ENCODE measurements at regions not wholly inside any gene's neighbourhood (a gene's known extent, or its start where the extent isn't known, plus 50 kb on each side); places are given as distances from the start of the nearest gene placed in this dataset.
"Not testable (repeated sequence)": the region's sequence is repeated elsewhere in the genome, so short reads cannot be mapped to it uniquely, and the experiment has no call there.

- Histone ChIP-seq H3F3A (ENCODE audit: low read depth) (no peaks in the 10 kb centered on the region), H3K36me3 (ENCODE audit: insufficient read depth, low read length) (no peaks in the 10 kb centered on the region), H3K9me2 (replicated peaks; ENCODE audit: low read depth, low read length) (no peaks in the 10 kb centered on the region), H4K20me1 (ENCODE audit: insufficient read depth, low read length, poor library complexity, severe bottlenecking) (no peaks in the 10 kb centered on the region), H3K79me2 (ENCODE audit: insufficient read depth, low read length) (no peaks in the 10 kb centered on the region), H2AFZ (ENCODE audit: low read length) (no peak overlapping the region), H3K4me3 (ENCODE audit: low read length, poor library complexity, severe bottlenecking) (no peak overlapping the region), H3K4me2 (ENCODE audit: low read depth, low read length, poor library complexity, severe bottlenecking) (no peak overlapping the region), H3K9ac (ENCODE audit: low read depth, low read length, poor library complexity, severe bottlenecking) (no peak overlapping the region), H3K9me3 (ENCODE audit: insufficient read depth, low read depth, low read length) (no peaks in the 10 kb centered on the region), H3K27me3 (ENCODE audit: insufficient read depth, low read length, poor library complexity, severe bottlenecking) (no peaks in the 10 kb centered on the region), H3K4me1 (ENCODE audit: insufficient read depth, low read length, poor library complexity, severe bottlenecking) (no peaks in the 10 kb centered on the region)
- no peak for TF ChIP-seq CTCF (conservative IDR thresholded peaks at IDR 0.05; ENCODE audit: low read length)
- TF ChIP-seq EZH2phosphoT487 (IDR thresholded peaks at IDR 0.05; ENCODE audit: borderline replicate concordance): no peak
Measured at GRCh38 chr15:66868918-66869317, 166.9 kb downstream of the SMAD6 start.

- Histone ChIP-seq H3K36me3 (ENCODE audit: insufficient read depth, low read length) (no peaks in the 10 kb centered on the region), H2AFZ (ENCODE audit: low read length) (no peak overlapping the region), H3K9ac (ENCODE audit: low read depth, low read length, poor library complexity, severe bottlenecking) (no peak overlapping the region), H3K79me2 (ENCODE audit: insufficient read depth, low read length) (no peaks in the 10 kb centered on the region), H3K9me3 (ENCODE audit: insufficient read depth, low read depth, low read length) (no peaks in the 10 kb centered on the region), H3K4me1 (ENCODE audit: insufficient read depth, low read length, poor library complexity, severe bottlenecking) (no peaks in the 10 kb centered on the region), H3F3A (ENCODE audit: low read depth) (no peaks in the 10 kb centered on the region), H3K9me2 (replicated peaks; ENCODE audit: low read depth, low read length) (no peaks in the 10 kb centered on the region), H3K4me3 (ENCODE audit: low read length, poor library complexity, severe bottlenecking) (no peak overlapping the region), H3K4me2 (ENCODE audit: low read depth, low read length, poor library complexity, severe bottlenecking) (no peak overlapping the region), H4K20me1 (ENCODE audit: insufficient read depth, low read length, poor library complexity, severe bottlenecking) (no peaks in the 10 kb centered on the region), H3K27me3 (ENCODE audit: insufficient read depth, low read length, poor library complexity, severe bottlenecking) (no peaks in the 10 kb centered on the region)
- no peak for TF ChIP-seq CTCF (conservative IDR thresholded peaks at IDR 0.05; ENCODE audit: low read length)
- TF ChIP-seq EZH2phosphoT487 (IDR thresholded peaks at IDR 0.05; ENCODE audit: borderline replicate concordance): no peak
Measured at GRCh38 chr15:66870880-66871388, 168.9 kb downstream of the SMAD6 start.

GRCh38 chr15:66872405-66872804 is 170.4 kb downstream of the SMAD6 start:
- Histone ChIP-seq H3K9me2 (replicated peaks; ENCODE audit: low read depth, low read length) (no peaks in the 10 kb centered on the region), H3K9ac (ENCODE audit: low read depth, low read length, poor library complexity, severe bottlenecking) (no peak overlapping the region), H3K4me1 (ENCODE audit: insufficient read depth, low read length, poor library complexity, severe bottlenecking) (no peaks in the 10 kb centered on the region), H3K36me3 (ENCODE audit: insufficient read depth, low read length) (no peaks in the 10 kb centered on the region), H3F3A (ENCODE audit: low read depth) (no peaks in the 10 kb centered on the region), H3K9me3 (ENCODE audit: insufficient read depth, low read depth, low read length) (no peaks in the 10 kb centered on the region), H2AFZ (ENCODE audit: low read length) (no peak overlapping the region), H3K4me3 (ENCODE audit: low read length, poor library complexity, severe bottlenecking) (no peak overlapping the region), H3K79me2 (ENCODE audit: insufficient read depth, low read length) (no peaks in the 10 kb centered on the region), H4K20me1 (ENCODE audit: insufficient read depth, low read length, poor library complexity, severe bottlenecking) (no peaks in the 10 kb centered on the region), H3K4me2 (ENCODE audit: low read depth, low read length, poor library complexity, severe bottlenecking) (no peak overlapping the region), H3K27me3 (ENCODE audit: insufficient read depth, low read length, poor library complexity, severe bottlenecking) (no peaks in the 10 kb centered on the region)
- TF ChIP-seq CTCF (conservative IDR thresholded peaks at IDR 0.05; ENCODE audit: low read length): no peak

GRCh38 chr15:66873331-66873730 is 171.3 kb downstream of the SMAD6 start:
- not testable (repeated sequence) for H3K36me3 ChIP-seq (ENCODE audit: insufficient read depth, low read length); H3K9me3 ChIP-seq (ENCODE audit: insufficient read depth, low read depth, low read length); H3F3A ChIP-seq (ENCODE audit: low read depth); H3K79me2 ChIP-seq (ENCODE audit: insufficient read depth, low read length); H3K27me3 ChIP-seq (ENCODE audit: insufficient read depth, low read length, poor library complexity, severe bottlenecking); H3K4me2 ChIP-seq (ENCODE audit: low read depth, low read length, poor library complexity, severe bottlenecking); H3K4me1 ChIP-seq (ENCODE audit: insufficient read depth, low read length, poor library complexity, severe bottlenecking); H4K20me1 ChIP-seq (ENCODE audit: insufficient read depth, low read length, poor library complexity, severe bottlenecking); H3K4me3 ChIP-seq (ENCODE audit: low read length, poor library complexity, severe bottlenecking); H2AFZ ChIP-seq (ENCODE audit: low read length); H3K9me2 ChIP-seq (replicated peaks; ENCODE audit: low read depth, low read length); H3K9ac ChIP-seq (ENCODE audit: low read depth, low read length, poor library complexity, severe bottlenecking)
